Neural cell (in vitro differentiated cells): ENCODE measurements at regions not wholly inside any gene's neighbourhood (a gene's known extent, or its start where the extent isn't known, plus 50 kb on each side); places are given as distances from the start of the nearest gene placed in this dataset.

Experiments
- H2AFZ ChIP-seq: fragments of 200-600, 300-800 bp; sonication (generic), shearing (Covaris generic); 2 replicates; pipeline ENCODE4 v1.6.0; 2014; ENCODE audit warnings: low read depth, mild to moderate bottlenecking, antibody characterized with exemption, low read length, moderate library complexity
- H3F3A ChIP-seq: fragments of 200-600 bp; shearing (Covaris generic); 2 replicates; pipeline ENCODE4 v1.6.1; 2016; ENCODE audit warnings: mild to moderate bottlenecking, moderate library complexity, mixed read lengths, antibody characterized with exemption, low read length; ENCODE audit not compliant: insufficient read depth, poor library complexity, severe bottlenecking
- H3K27ac ChIP-seq: fragments of 200-600, 300-800 bp; sonication (generic), shearing (Covaris generic); 2 replicates; pipeline ENCODE4 v1.5.1; 2014; ENCODE audit warnings: mild to moderate bottlenecking, low read length, moderate library complexity
- H3K27me3 ChIP-seq: fragments of 300-800, 200-600 bp; sonication (generic), shearing (Covaris generic); 2 replicates; pipeline ENCODE4 v1.6.0; 2014; ENCODE audit warnings: mild to moderate bottlenecking, low read depth, low read length, moderate library complexity; ENCODE audit not compliant: insufficient read depth
- H3K36me3 ChIP-seq: fragments of 300-800, 200-600 bp; sonication (generic), shearing (Covaris generic); 2 replicates; pipeline ENCODE4 v1.5.1; 2014; ENCODE audit warnings: mild to moderate bottlenecking, antibody characterized with exemption, low read length, moderate library complexity; ENCODE audit not compliant: insufficient read depth
- H3K4me2 ChIP-seq: fragments of 300-800, 200-600 bp; sonication (generic), shearing (Covaris generic); 2 replicates; pipeline ENCODE4 v1.6.0; 2014; ENCODE audit warnings: mild to moderate bottlenecking, low read length
- H3K4me3 ChIP-seq: fragments of 300-800, 200-600 bp; sonication (generic), shearing (Covaris generic); 2 replicates; pipeline ENCODE4 v1.5.1; 2014; ENCODE audit warnings: mild to moderate bottlenecking, low read length, moderate library complexity
- H3K79me2 ChIP-seq: fragments of 200-600 bp; shearing (Covaris generic); replicated peaks from 2 replicates; pipeline ENCODE4 v1.6.0; 2014; ENCODE audit warnings: mild to moderate bottlenecking, low read length, moderate library complexity; ENCODE audit not compliant: insufficient read depth
- H3K9ac ChIP-seq: fragments of 300-800, 200-600 bp; sonication (generic), shearing (Covaris generic); 2 replicates; pipeline ENCODE4 v1.6.1; 2016; ENCODE audit warnings: mild to moderate bottlenecking, low read length, mixed read lengths
- H3K9me2 ChIP-seq: fragments of 200-600 bp; shearing (Covaris generic); 2 replicates; pipeline ENCODE4 v1.6.1; 2016; ENCODE audit warnings: mild to moderate bottlenecking, low read length, mixed read lengths; ENCODE audit not compliant: insufficient read depth
- H3K9me3 ChIP-seq: fragments of 200-600, 300-800 bp; sonication (generic), shearing (Covaris generic); 2 replicates; pipeline ENCODE4 v1.6.1; 2016; ENCODE audit warnings: mild to moderate bottlenecking, mixed run types, low read length, moderate library complexity, mixed read lengths
- H4K20me1 ChIP-seq: fragments of 200-600 bp; shearing (Covaris generic); 2 replicates; pipeline ENCODE4 v1.6.1; 2016; ENCODE audit warnings: mild to moderate bottlenecking, mixed run types; ENCODE audit not compliant: insufficient read depth
- CTCF ChIP-seq: fragments of 450-650 bp; IDR thresholded peaks from 2 replicates; pipeline ENCODE4 v1.5.1; 2014; ENCODE audit warnings: antibody characterized with exemption, mild to moderate bottlenecking, moderate library complexity; ENCODE audit not compliant: poor library complexity, severe bottlenecking
- EP300 ChIP-seq: fragments of 450-650 bp; conservative IDR thresholded peaks from 2 replicates; pipeline ENCODE4 v1.6.1; 2014; ENCODE audit warnings: antibody characterized with exemption, mild to moderate bottlenecking, moderate library complexity; ENCODE audit not compliant: poor library complexity, severe bottlenecking
- EZH2 ChIP-seq: fragments of 200-600, 300-800 bp; shearing (Covaris generic), sonication (generic); IDR thresholded peaks from 2 replicates; pipeline ENCODE4 v1.6.1; 2014; ENCODE audit warnings: antibody characterized with exemption, low read length, borderline replicate concordance, mild to moderate bottlenecking; ENCODE audit not compliant: insufficient read depth, poor library complexity, severe bottlenecking
- MXI1 ChIP-seq: fragments of 450-650 bp; conservative IDR thresholded peaks from 2 replicates; pipeline ENCODE4 v1.6.1; 2014; ENCODE audit warnings: antibody characterized with exemption, mild to moderate bottlenecking; ENCODE audit not compliant: poor library complexity, severe bottlenecking
- POLR2AphosphoS5 ChIP-seq: IDR thresholded peaks from 2 replicates; pipeline ENCODE4 v1.6.1; 2012
- RAD21 ChIP-seq: fragments of 450-650 bp; conservative IDR thresholded peaks from 2 replicates; pipeline ENCODE4 v1.6.1; 2014; ENCODE audit warnings: antibody characterized with exemption, mild to moderate bottlenecking, moderate library complexity
- REST ChIP-seq: IDR thresholded peaks from 2 replicates; pipeline ENCODE4 v1.6.1; 2012; ENCODE audit warnings: borderline replicate concordance
- SMC3 ChIP-seq: fragments of 450-650 bp; conservative IDR thresholded peaks from 2 replicates; pipeline ENCODE4 v1.6.1; 2014; ENCODE audit warnings: antibody characterized with exemption, mild to moderate bottlenecking, moderate library complexity; ENCODE audit not compliant: poor library complexity
- TAF1 ChIP-seq: IDR thresholded peaks from 2 replicates; pipeline ENCODE4 v1.6.1; 2012; ENCODE audit warnings: low read depth

- no peaks in the 10 kb centered on the region for H3K9me2 ChIP-seq
- H3K4me3 ChIP-seq: no peak overlapping the region
- no peak overlapping the region for H3K9ac ChIP-seq
- H3K9me3 ChIP-seq: no peaks in the 10 kb centered on the region
- H2AFZ ChIP-seq: no peak overlapping the region
- H3K4me2 ChIP-seq: no peak overlapping the region
- TF ChIP-seq EZH2 (no peak), EP300 (no peak), RAD21 (no peak), POLR2AphosphoS5 (no peak), MXI1 (no peak), CTCF (no peak), REST (no peak), SMC3 (no peak), TAF1 (no peak)
- no peaks in the 10 kb centered on the region for H4K20me1 ChIP-seq
- no peak overlapping the region for H3K27ac ChIP-seq
- H3F3A ChIP-seq: no peaks in the 10 kb centered on the region
- no peaks in the 10 kb centered on the region for H3K27me3 ChIP-seq
- no peaks in the 10 kb centered on the region for H3K79me2 ChIP-seq
- H3K36me3 ChIP-seq: no peaks in the 10 kb centered on the region
Observed at GRCh38 chr16:82402665-82403218, 224.0 kb upstream of the CDH13 start.

- no peaks in the 10 kb centered on the region for H3K79me2 ChIP-seq
- H3K36me3 ChIP-seq: no peaks in the 10 kb centered on the region
- no peaks in the 10 kb centered on the region for H3K9me3 ChIP-seq
- no peaks in the 10 kb centered on the region for H3F3A ChIP-seq
- no peaks in the 10 kb centered on the region for H4K20me1 ChIP-seq
- no peak overlapping the region for H3K4me2 ChIP-seq
- no peaks in the 10 kb centered on the region for H3K9me2 ChIP-seq
- no peak overlapping the region for H2AFZ ChIP-seq
- no peak overlapping the region for H3K27ac ChIP-seq
- H3K4me3 ChIP-seq: no peak overlapping the region
- TF ChIP-seq SMC3 (no peak), REST (no peak), EP300 (no peak), MXI1 (no peak), RAD21 (no peak), EZH2 (no peak), CTCF (no peak), TAF1 (no peak), POLR2AphosphoS5 (no peak)
- no peak overlapping the region for H3K9ac ChIP-seq
- no peaks in the 10 kb centered on the region for H3K27me3 ChIP-seq
Observed at GRCh38 chr16:82400046-82400445, 226.7 kb upstream of the CDH13 start.
